Breast epithelium (tissue), 4 donors: ENCODE measurements at regions not wholly inside any gene's neighbourhood (a gene's known extent, or its start where the extent isn't known, plus 50 kb on each side); places are given as distances from the start of the nearest gene placed in this dataset.

Experiments used
- DNase-seq, 2 donors: peaks; one replicate each; pipeline ENCODE4 v3.0.0-alpha.2; 2019; ENCODE audit warnings: low spot score in 2 of 2
- H3K27ac ChIP-seq, 2 donors: fragments of 200-600 bp; sonication (generic) in 1 of 2; one replicate each; pipeline ENCODE4 v1.5.1; 2016 to 2019; ENCODE audit warnings: mild to moderate bottlenecking in 1 of 2
- H3K27me3 ChIP-seq, 2 donors: fragments of 200-600 bp; sonication (generic) in 1 of 2; one replicate each; pipeline versions ENCODE4 v1.5.1 to v1.6.0; 2017 to 2019; ENCODE audit warnings: control low read depth in 1 of 2, mild to moderate bottlenecking in 1 of 2
- H3K36me3 ChIP-seq: fragments of 200-600 bp; one replicate; pipeline ENCODE4 v1.5.1; 2019
- H3K4me1 ChIP-seq, 2 donors: fragments of 200-600 bp; sonication (generic); one replicate each; pipeline ENCODE4 v1.5.1; 2016 to 2019; ENCODE audit warnings: control low read depth in 1 of 2
- H3K4me3 ChIP-seq, 3 donors: fragments of 200-600 bp; sonication (generic); 1 replicate in 2 of 3; 2 replicates in 1 of 3; pipeline ENCODE4 v1.5.1; 2016 to 2019; ENCODE audit warnings: mild to moderate bottlenecking in 3 of 3, moderate library complexity in 2 of 3
- H3K9me3 ChIP-seq, 2 donors: fragments of 200-600 bp; sonication (generic) in 1 of 2; one replicate each; pipeline ENCODE4 v1.5.1; 2016 to 2019; ENCODE audit warnings: control low read depth in 1 of 2
- POLR2A ChIP-seq: fragments of 450-650 bp; IDR thresholded peaks from one replicate; pipeline ENCODE4 v1.6.1; 2016; ENCODE audit warnings: antibody characterized with exemption, mild to moderate bottlenecking, moderate library complexity
- POLR2AphosphoS5 ChIP-seq, 3 donors: sonication (generic); formaldehyde crosslinking; IDR thresholded peaks; one replicate each; pipeline ENCODE4 v1.6.1; 2017; ENCODE audit warnings: antibody characterized with exemption in 3 of 3
- intact Hi-C: fragments of 100-400 bp; cut with DNase I; formaldehyde crosslinking; loops from one replicate; pipeline ENCODE4 v1.15.1; 2023; ENCODE audit warnings: low total_unique reads
- TF ChIP-seq, protein P1 (sequence below), 3 donors: fragments of 450-650 bp; IDR thresholded peaks; one replicate each; pipeline ENCODE4 v1.5.1; 2016 to 2017; ENCODE audit warnings: antibody characterized with exemption in 3 of 3, mild to moderate bottlenecking in 3 of 3, moderate library complexity in 3 of 3

DNA sequence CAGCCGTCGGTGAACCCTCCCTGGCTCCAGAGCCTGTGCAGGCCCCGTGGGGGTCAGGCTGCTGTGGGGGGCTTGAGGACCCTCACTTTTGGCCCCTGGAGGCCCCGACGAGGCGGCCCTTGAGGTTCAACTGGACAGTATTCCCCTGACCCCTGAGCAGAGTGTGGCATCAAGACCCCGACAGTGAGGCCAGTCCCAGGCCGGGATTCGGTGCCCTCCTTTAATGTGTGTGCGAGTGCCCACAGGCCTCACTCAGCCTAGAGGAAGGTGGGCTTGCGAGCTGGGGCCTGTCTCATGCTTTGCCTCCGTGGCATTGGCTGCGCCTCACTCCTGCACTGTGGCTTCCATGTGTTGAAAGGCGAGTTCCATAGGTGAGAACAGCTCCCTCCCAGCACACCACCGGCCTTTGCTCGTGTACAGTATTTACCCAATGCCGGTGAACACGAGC is 94.5 kb downstream of the METRNL start:
- TF ChIP-seq, protein P1, sequence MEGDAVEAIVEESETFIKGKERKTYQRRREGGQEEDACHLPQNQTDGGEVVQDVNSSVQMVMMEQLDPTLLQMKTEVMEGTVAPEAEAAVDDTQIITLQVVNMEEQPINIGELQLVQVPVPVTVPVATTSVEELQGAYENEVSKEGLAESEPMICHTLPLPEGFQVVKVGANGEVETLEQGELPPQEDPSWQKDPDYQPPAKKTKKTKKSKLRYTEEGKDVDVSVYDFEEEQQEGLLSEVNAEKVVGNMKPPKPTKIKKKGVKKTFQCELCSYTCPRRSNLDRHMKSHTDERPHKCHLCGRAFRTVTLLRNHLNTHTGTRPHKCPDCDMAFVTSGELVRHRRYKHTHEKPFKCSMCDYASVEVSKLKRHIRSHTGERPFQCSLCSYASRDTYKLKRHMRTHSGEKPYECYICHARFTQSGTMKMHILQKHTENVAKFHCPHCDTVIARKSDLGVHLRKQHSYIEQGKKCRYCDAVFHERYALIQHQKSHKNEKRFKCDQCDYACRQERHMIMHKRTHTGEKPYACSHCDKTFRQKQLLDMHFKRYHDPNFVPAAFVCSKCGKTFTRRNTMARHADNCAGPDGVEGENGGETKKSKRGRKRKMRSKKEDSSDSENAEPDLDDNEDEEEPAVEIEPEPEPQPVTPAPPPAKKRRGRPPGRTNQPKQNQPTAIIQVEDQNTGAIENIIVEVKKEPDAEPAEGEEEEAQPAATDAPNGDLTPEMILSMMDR (IDR thresholded peaks at IDR 0.05) = no peak
- TF ChIP-seq POLR2A (no peak), POLR2AphosphoS5 (IDR thresholded peaks at IDR 0.05) (no peak)
- Histone ChIP-seq H3K27me3 (no peaks in the 10 kb centered on the region), H3K9me3 (no peaks in the 10 kb centered on the region), H3K36me3 (no peaks in the 10 kb centered on the region), H3K27ac (no peak overlapping the region), H3K4me1 (no peaks in the 10 kb centered on the region), H3K4me3 (no peak overlapping the region)
- intact Hi-C loops = no loop called here
- DNase-seq = peak in 1 of 2 donors; percentile 13

GRCh38 chr17:83174362-83175118 is 95.1 kb downstream of the METRNL start:
- Histone ChIP-seq H3K27ac (no peak overlapping the region), H3K4me1 (no peaks in the 10 kb centered on the region), H3K36me3 (no peaks in the 10 kb centered on the region), H3K4me3 (no peak overlapping the region), H3K9me3 (no peaks in the 10 kb centered on the region), H3K27me3 (no peaks in the 10 kb centered on the region)
- intact Hi-C loops = no loop called here
- peak; percentile 16 to 48 for DNase-seq
- TF ChIP-seq POLR2A (no peak), POLR2AphosphoS5 (IDR thresholded peaks at IDR 0.05) (no peak)
- TF ChIP-seq, protein P1 (IDR thresholded peaks at IDR 0.05) = no peak

DNA sequence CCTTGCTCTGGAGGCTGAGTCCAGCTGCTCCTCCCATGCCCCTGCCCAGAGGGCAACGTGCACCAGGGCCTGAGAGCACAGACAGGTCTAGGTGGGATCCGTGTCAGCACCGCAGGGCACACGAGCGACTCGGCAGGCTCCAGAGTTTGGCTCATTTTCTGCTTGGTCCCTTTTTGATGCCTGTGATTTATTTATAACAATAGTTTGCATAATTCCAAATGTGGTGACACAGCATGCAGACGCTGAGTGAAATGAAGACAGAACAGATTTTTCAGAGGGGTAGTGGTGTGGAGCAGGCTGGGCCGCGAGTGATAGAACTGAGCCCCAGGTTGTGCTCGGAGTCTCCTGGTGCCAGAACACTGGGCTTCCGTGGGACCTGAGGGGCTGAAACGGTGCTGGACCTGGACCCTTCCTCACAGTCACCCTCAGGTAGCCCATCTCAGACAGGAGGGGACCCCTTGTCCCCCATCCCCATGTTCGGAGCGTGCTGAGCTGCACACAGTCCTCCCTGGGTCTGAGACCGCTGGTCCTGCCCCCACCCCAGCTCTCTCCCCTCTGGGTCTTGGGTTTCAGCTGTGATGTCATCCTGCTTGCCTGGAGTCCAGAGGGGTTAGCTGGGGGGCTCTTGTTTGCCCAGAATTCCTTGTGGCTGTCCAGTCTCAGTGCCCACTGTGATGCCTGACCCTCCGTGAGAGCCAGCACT is 95.9 kb downstream of the METRNL start:
- TF ChIP-seq POLR2A = no peak
- TF ChIP-seq, protein P1 (IDR thresholded peaks at IDR 0.05) = no peak
- no peak for TF ChIP-seq POLR2AphosphoS5 (IDR thresholded peaks at IDR 0.05)
- peak; percentile 6 to 19 for DNase-seq
- intact Hi-C loops = no loop called here
- Histone ChIP-seq H3K4me3 (no peak overlapping the region), H3K27me3 (no peaks in the 10 kb centered on the region), H3K36me3 (no peaks in the 10 kb centered on the region), H3K4me1 (no peaks in the 10 kb centered on the region), H3K9me3 (no peaks in the 10 kb centered on the region), H3K27ac (no peak overlapping the region)

DNA sequence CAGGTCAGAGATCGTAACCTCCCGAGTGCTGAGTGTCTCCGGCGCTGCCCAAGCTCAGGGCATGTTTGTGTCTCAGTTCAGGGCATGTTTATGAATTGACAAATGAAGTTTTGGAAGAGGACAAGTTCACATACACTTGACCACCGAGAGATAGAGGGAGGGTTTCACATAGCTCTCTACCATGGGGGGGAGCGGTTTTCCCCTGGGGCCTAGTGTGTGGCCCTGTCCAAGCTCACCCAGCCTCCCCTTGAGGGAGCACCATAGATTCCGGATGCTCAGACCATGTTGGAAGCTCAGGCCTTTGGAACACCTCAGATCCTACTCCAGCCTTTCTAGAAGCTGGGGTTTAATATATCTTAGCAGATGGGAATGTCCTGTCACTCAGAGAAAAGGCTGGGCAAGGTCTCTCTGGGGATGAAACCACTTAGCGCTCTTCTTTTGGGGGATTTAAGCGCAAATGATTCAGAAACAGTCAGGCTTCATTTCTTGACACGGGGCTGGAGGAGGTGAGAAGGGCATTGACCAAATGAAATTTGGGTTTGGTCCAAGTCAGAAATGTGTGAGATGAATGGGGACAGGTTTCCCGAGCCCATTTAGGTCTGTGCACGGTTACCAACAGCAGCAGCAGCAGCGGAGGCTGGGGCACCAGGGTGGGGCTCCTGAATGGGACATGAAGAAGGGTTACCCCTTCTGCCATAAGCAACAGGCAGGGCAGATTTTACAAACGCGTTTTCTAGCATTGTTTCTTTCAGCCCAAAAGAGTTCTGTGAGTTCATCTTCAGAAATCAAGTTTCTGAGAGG is 96.6 kb downstream of the METRNL start:
- intact Hi-C loops = no loop called here
- DNase-seq = peak; percentile 9 to 30

More for the DNA sequence above, 96.6 kb downstream of the METRNL start:
- no peaks in the 10 kb centered on the region for H3K4me1 ChIP-seq
- no peak overlapping the region for H3K27ac ChIP-seq
- no peaks in the 10 kb centered on the region for H3K9me3 ChIP-seq
- H3K36me3 ChIP-seq = no peaks in the 10 kb centered on the region
- H3K27me3 ChIP-seq = no peaks in the 10 kb centered on the region
- TF ChIP-seq POLR2A = no peak
- TF ChIP-seq POLR2AphosphoS5 (IDR thresholded peaks at IDR 0.05) = no peak
- TF ChIP-seq, protein P1 (IDR thresholded peaks at IDR 0.05) = no peak
- H3K4me3 ChIP-seq = no peak overlapping the region
